ENCODE measurements at regions not wholly inside any gene's neighbourhood (a gene's known extent, or its start where the extent isn't known, plus 50 kb on each side); places are given as distances from the start of the nearest gene placed in this dataset.

GRCh38 chr18:34543945-34544344 lies 166.2 kb upstream of the DTNA start:
- H3K27ac ChIP-seq (ENCODE audit: insufficient read depth, low read length), result no peak overlapping the region
- H2BK5ac ChIP-seq (ENCODE audit: low read depth, low read length, poor library complexity, severe bottlenecking), result no peak overlapping the region
- dilution Hi-C loops (cut with HindIII; ENCODE audit: low sequenced_read_pairs, unreplicated experiment) (no loop called here), in situ Hi-C loops (cut with MboI; ENCODE audit: low sequenced_read_pairs) (no loop called here), intact Hi-C loops (cut with micrococcal nuclease) (no loop called here)
- POLR2A ChIA-PET (ENCODE audit: unreplicated experiment), result no interaction called here
- no peak overlapping the region for H4K91ac ChIP-seq (ENCODE audit: insufficient read depth, low read depth, low read length)
- H4K8ac ChIP-seq (ENCODE audit: low read depth in 2 of 2, low read length in 2 of 2), result no peak overlapping the region
- DNase-seq (no peak), ATAC-seq (ENCODE audit: low read depth) (no peak)
- no peak overlapping the region for H3K56ac ChIP-seq (ENCODE audit: extremely low read depth, insufficient read depth, low read length)
- no peak overlapping the region for H2BK120ac ChIP-seq (ENCODE audit: low read depth, low read length)
- H3K9me3 ChIP-seq (ENCODE audit: control insufficient read depth, insufficient read depth, low read length), result no peaks in the 10 kb centered on the region
- no peaks in the 10 kb centered on the region for H3K79me1 ChIP-seq (ENCODE audit: low read depth in 1 of 2, low read length in 2 of 2)
- H3K23ac ChIP-seq (ENCODE audit: low read depth, low read length), result no peak overlapping the region
- no peak overlapping the region for H3K18ac ChIP-seq (ENCODE audit: low read depth, low read length)
- no peak overlapping the region for H2BK20ac ChIP-seq (ENCODE audit: low read depth, low read length)
- H2BK15ac ChIP-seq (ENCODE audit: low read depth, low read length), result no peak overlapping the region
- TF ChIP-seq RCOR1 (IDR thresholded peaks at IDR 0.05; ENCODE audit: insufficient replicate concordance, low read length) (no peak), RAD21 (IDR thresholded peaks at IDR 0.05; ENCODE audit: low read length) (no peak), NFE2L2 (IDR thresholded peaks at IDR 0.05; ENCODE audit: low read depth, low read length) (no peak), BHLHE40 (IDR thresholded peaks at IDR 0.05; ENCODE audit: low read depth, low read length) (no peak), SMC3 (IDR thresholded peaks at IDR 0.05; ENCODE audit: low read depth, low read length) (no peak), ELK1 (IDR thresholded peaks at IDR 0.05; ENCODE audit: borderline replicate concordance, low read depth, low read length) (no peak), RFX5 (IDR thresholded peaks at IDR 0.05; ENCODE audit: low read depth, low read length) (no peak), USF2 (IDR thresholded peaks at IDR 0.05; ENCODE audit: low read depth, low read length) (no peak), CHD1 (IDR thresholded peaks at IDR 0.05; ENCODE audit: low read depth, low read length) (no peak), CEBPB (IDR thresholded peaks at IDR 0.05; ENCODE audit: low read depth, low read length) (no peak), POLR2A (IDR thresholded peaks at IDR 0.05; ENCODE audit: low read depth, low read length) (no peak), FOS (IDR thresholded peaks at IDR 0.05; ENCODE audit: low read depth, low read length) (no peak), CTCF (conservative IDR thresholded peaks at IDR 0.05; ENCODE audit: low read depth, low read length) (no peak)
- H3K27me3 ChIP-seq (ENCODE audit: control insufficient read depth, insufficient read depth, low read length), result no peaks in the 10 kb centered on the region
- no peak overlapping the region for H3K9ac ChIP-seq (ENCODE audit: low read depth, low read length)
- no peaks in the 10 kb centered on the region for H3K36me3 ChIP-seq (ENCODE audit: control insufficient read depth, insufficient read depth, low read length)
- no peaks in the 10 kb centered on the region for H4K20me1 ChIP-seq (ENCODE audit: insufficient read depth, low read length)
- WGBS, 2 experiments (ENCODE audit: extremely low coverage in 2 of 2, insufficient read length in 1 of 2), result no CpG with 5 or more reads among the region's 1 CpG
- no peaks in the 10 kb centered on the region for H3K9me1 ChIP-seq (ENCODE audit: insufficient read depth, low read length)
- no peak overlapping the region for H2AFZ ChIP-seq (replicated peaks; ENCODE audit: low read length, poor library complexity)
- no peak overlapping the region for H4K5ac ChIP-seq (ENCODE audit: low read depth, low read length)
- CTCF ChIA-PET, result no interaction called here
- no peak overlapping the region for H3K4ac ChIP-seq (ENCODE audit: low read depth, low read length)
- no peak overlapping the region for H3K4me2 ChIP-seq (ENCODE audit: low read depth, low read length)
- no TSS peak for BruUV-seq (replicated peaks)
- H3K4me3 ChIP-seq (ENCODE audit: insufficient read depth, low read depth, low read length), result no peak overlapping the region
- H3K4me1 ChIP-seq (ENCODE audit: control insufficient read depth, insufficient read depth, low read length), result no peaks in the 10 kb centered on the region
- no peak overlapping the region for H2AK5ac ChIP-seq (ENCODE audit: low read depth, low read length)
- H2AK9ac ChIP-seq (replicated peaks; ENCODE audit: low read depth, low read length, poor library complexity), result no peak overlapping the region
- H3K14ac ChIP-seq (replicated peaks; ENCODE audit: low read depth, low read length), result no peak overlapping the region
